Lung (tissue), 11 donors: ENCODE measurements at regions not wholly inside any gene's neighbourhood (a gene's known extent, or its start where the extent isn't known, plus 50 kb on each side); places are given as distances from the start of the nearest gene placed in this dataset.

Source experiments
- ATAC-seq: fragments of 200-7000 bp; cut with Tn5 transposase; one replicate; pipeline ENCODE4 v1.9.1; 2020; ENCODE audit warnings: moderate number of reproducible peaks; ENCODE audit not compliant: insufficient read depth, low FRiP score
- DNase-seq, 3 donors: peaks; one replicate each; pipeline ENCODE4 v3.0.0-alpha.2; 2013 to 2017
- H3K27ac ChIP-seq, 2 donors: one replicate each; pipeline ENCODE4 v1.5.1; 2013; ENCODE audit warnings: mild to moderate bottlenecking in 2 of 2, moderate library complexity in 2 of 2, control low read depth in 1 of 2, inconsistent platforms in 1 of 2, low read depth in 1 of 2, low read length in 1 of 2
- H3K27me3 ChIP-seq, 3 donors: one replicate each; pipeline ENCODE4 v1.5.1; 2013; ENCODE audit warnings: low read length in 2 of 3; ENCODE audit not compliant: control insufficient read depth in 3 of 3, insufficient read depth in 3 of 3
- H3K36me3 ChIP-seq, 4 donors: one replicate each; pipeline ENCODE4 v1.5.1; 2013; ENCODE audit warnings: low read length in 4 of 4, mild to moderate bottlenecking in 1 of 4, moderate library complexity in 1 of 4; ENCODE audit not compliant: control insufficient read depth in 4 of 4, insufficient read depth in 4 of 4
- H3K4me1 ChIP-seq, 5 donors: one replicate each; pipeline ENCODE4 v1.5.1; 2013; ENCODE audit warnings: low read length in 5 of 5, mild to moderate bottlenecking in 2 of 5, moderate library complexity in 1 of 5; ENCODE audit not compliant: control insufficient read depth in 5 of 5, insufficient read depth in 5 of 5
- H3K4me3 ChIP-seq: one replicate; pipeline ENCODE4 v1.5.1; 2013; ENCODE audit warnings: mild to moderate bottlenecking, control low read depth, moderate library complexity
- H3K9ac ChIP-seq, 2 donors: one replicate each; pipeline ENCODE4 v1.5.1; 2013; ENCODE audit warnings: low read length in 2 of 2, control low read depth in 1 of 2; ENCODE audit not compliant: insufficient read depth in 1 of 2
- H3K9me3 ChIP-seq, 4 donors: one replicate each; pipeline ENCODE4 v1.5.1; 2013; ENCODE audit warnings: low read length in 3 of 4, mild to moderate bottlenecking in 1 of 4, moderate library complexity in 1 of 4; ENCODE audit not compliant: control insufficient read depth in 4 of 4, insufficient read depth in 3 of 4
- CTCF ChIP-seq: IDR thresholded peaks from 2 replicates; pipeline ENCODE4 v1.5.1; 2012; ENCODE audit warnings: mild to moderate bottlenecking; ENCODE audit errors: control extremely low read depth, extremely low read depth
- WGBS, 2 donors: extraction: QIAGEN DNeasy Blood & Tissue Kit; methylation state at CpG; one replicate each; pipeline ENCODE4 v1.1.7; 2013; 5-methylcytosine and 5-hydroxymethylcytosine counted together
- donor health status: control.
- donor health status: control.
- donor health status: Bipolar disorder and iron deficiency.
- donor health status: healthy.
- donor health status: DM: yes; HTN: yes; CAD: no.

- Histone ChIP-seq H3K27me3 (no peaks in the 10 kb centered on the region), H3K4me1 (no peaks in the 10 kb centered on the region), H3K9me3 (no peaks in the 10 kb centered on the region), H3K27ac (no peak overlapping the region), H3K4me3 (no peak overlapping the region), H3K36me3 (no peaks in the 10 kb centered on the region), H3K9ac (no peak overlapping the region)
- no peak for TF ChIP-seq CTCF
- DNase-seq (no peak), ATAC-seq (no peak)
- WGBS, 2 donors, result 84 to 91% methylated on average over 5 of the region's 5 CpGs
These were observed 719.5 kb upstream of the SLIT2 start for GRCh38 chr4:19531906-19532848.

GRCh38 chr4:19523964-19524363 lies 727.7 kb upstream of the SLIT2 start:
- WGBS, 2 donors, result 95 to 97% methylated on average over 2 of the region's 2 CpGs
- no peak for DNase-seq

GRCh38 chr4:19522966-19523365 lies 728.7 kb upstream of the SLIT2 start:
- Histone ChIP-seq H3K4me1 (no peaks in the 10 kb centered on the region), H3K36me3 (no peaks in the 10 kb centered on the region), H3K27me3 (no peaks in the 10 kb centered on the region), H3K27ac (no peak overlapping the region), H3K9me3 (no peaks in the 10 kb centered on the region), H3K4me3 (no peak overlapping the region), H3K9ac (no peak overlapping the region)
- TF ChIP-seq CTCF, result no peak
- ATAC-seq (no peak), DNase-seq (no peak)
- 90 to 95% methylated on average over 3 of the region's 3 CpGs for WGBS, 2 donors

More at GRCh38 chr4:19523964-19524363, 727.7 kb upstream of the SLIT2 start:
- no peak overlapping the region for H3K4me3 ChIP-seq
- H3K9me3 ChIP-seq, result no peaks in the 10 kb centered on the region
- H3K36me3 ChIP-seq, result no peaks in the 10 kb centered on the region
- no peak for ATAC-seq
- no peak for TF ChIP-seq CTCF
- H3K9ac ChIP-seq, result no peak overlapping the region
- H3K27me3 ChIP-seq, result no peaks in the 10 kb centered on the region
- no peak overlapping the region for H3K27ac ChIP-seq
- no peaks in the 10 kb centered on the region for H3K4me1 ChIP-seq
